GM19043 (cell line): ENCODE measurements at regions not wholly inside any gene's neighbourhood (a gene's known extent, or its start where the extent isn't known, plus 50 kb on each side); places are given as distances from the start of the nearest gene placed in this dataset.
"Not testable (repeated sequence)": the region's sequence is repeated elsewhere in the genome, so short reads cannot be mapped to it uniquely, and the experiment has no call there.

Experiments used
- ATAC-seq: cut with Tn5 transposase; IDR thresholded peaks from one replicate; pipeline ENCODE4 v1.9.1; 2021; ENCODE audit warnings: low read depth; ENCODE audit not compliant: unreplicated experiment

- no peak for ATAC-seq
These were observed 695.6 kb upstream of the IGFBP3 start for GRCh38 chr7:46616636-46617035.

GRCh38 chr7:46613551-46613950 is 692.5 kb upstream of the IGFBP3 start:
- ATAC-seq: no peak

- no peak for ATAC-seq
These were observed 692.0 kb upstream of the IGFBP3 start for GRCh38 chr7:46613116-46613515.

- ATAC-seq: no peak
These were observed 690.4 kb upstream of the IGFBP3 start for GRCh38 chr7:46611508-46611907.

GRCh38 chr7:46610746-46611145 is 689.7 kb upstream of the IGFBP3 start:
- ATAC-seq: no peak

- ATAC-seq: no peak
These were observed 686.1 kb upstream of the IGFBP3 start for GRCh38 chr7:46607176-46607575.

GRCh38 chr7:46606761-46607160 is 685.7 kb upstream of the IGFBP3 start:
- ATAC-seq: no peak

GRCh38 chr7:46604241-46604661 is 683.2 kb upstream of the IGFBP3 start:
- ATAC-seq: no peak

- no peak for ATAC-seq
These were observed 682.7 kb upstream of the IGFBP3 start for GRCh38 chr7:46603780-46604179.

- ATAC-seq: no peak
These were observed 682.3 kb upstream of the IGFBP3 start for GRCh38 chr7:46603296-46603752.

GRCh38 chr7:46600340-46600739 is 679.3 kb upstream of the IGFBP3 start:
- ATAC-seq: no peak

- not testable (repeated sequence) for ATAC-seq
These were observed 673.8 kb upstream of the IGFBP3 start for GRCh38 chr7:46594831-46595230.

- not testable (repeated sequence) for ATAC-seq
These were observed 670.1 kb upstream of the IGFBP3 start for GRCh38 chr7:46590918-46591905.

GRCh38 chr7:46589286-46589685 is 668.2 kb upstream of the IGFBP3 start:
- no peak for ATAC-seq

GRCh38 chr7:46586406-46586805 is 665.3 kb upstream of the IGFBP3 start:
- no peak for ATAC-seq

GRCh38 chr7:46583656-46584055 is 662.6 kb upstream of the IGFBP3 start:
- no peak for ATAC-seq

GRCh38 chr7:46581268-46581667 is 660.2 kb upstream of the IGFBP3 start:
- ATAC-seq: no peak

- no peak for ATAC-seq
These were observed 659.7 kb upstream of the IGFBP3 start for GRCh38 chr7:46580766-46581165.

- no peak for ATAC-seq
These were observed 656.3 kb upstream of the IGFBP3 start for GRCh38 chr7:46577394-46577793.

- ATAC-seq: no peak
These were observed 655.9 kb upstream of the IGFBP3 start for GRCh38 chr7:46576950-46577349.

- no peak for ATAC-seq
These were observed 651.6 kb upstream of the IGFBP3 start for GRCh38 chr7:46572691-46573090.

GRCh38 chr7:46571996-46572395 is 650.9 kb upstream of the IGFBP3 start:
- no peak for ATAC-seq
